Liver (tissue), 7 donors: ENCODE measurements at regions not wholly inside any gene's neighbourhood (a gene's known extent, or its start where the extent isn't known, plus 50 kb on each side); places are given as distances from the start of the nearest gene placed in this dataset.

ENCODE experiments used
- DNase-seq: peaks from one replicate; pipeline ENCODE4 v3.0.0-alpha.2; 2017; ENCODE audit warnings: low spot score
- H3K27ac ChIP-seq, 2 donors: one replicate each; pipeline ENCODE4 v1.7.0; 2013; ENCODE audit warnings: inconsistent platforms in 2 of 2, low read length in 2 of 2, control low read depth in 1 of 2, low read depth in 1 of 2, mild to moderate bottlenecking in 1 of 2
- H3K27me3 ChIP-seq, 4 donors: one replicate each; pipeline versions ENCODE4 v1.6.1 to v1.7.0; 2013; ENCODE audit warnings: low read length in 3 of 4, inconsistent platforms in 1 of 4, mild to moderate bottlenecking in 1 of 4, moderate library complexity in 1 of 4; ENCODE audit not compliant: control insufficient read depth in 4 of 4, insufficient read depth in 4 of 4
- H3K36me3 ChIP-seq, 4 donors: one replicate each; pipeline versions ENCODE4 v1.6.1 to v1.7.0; 2013; ENCODE audit warnings: low read length in 3 of 4, mild to moderate bottlenecking in 3 of 4, low read depth in 1 of 4, moderate library complexity in 1 of 4; ENCODE audit not compliant: control insufficient read depth in 4 of 4, insufficient read depth in 3 of 4
- H3K4me1 ChIP-seq, 4 donors: one replicate each; pipeline versions ENCODE4 v1.6.1 to v1.7.0; 2013; ENCODE audit warnings: low read length in 3 of 4, mild to moderate bottlenecking in 3 of 4, moderate library complexity in 1 of 4; ENCODE audit not compliant: control insufficient read depth in 4 of 4, insufficient read depth in 4 of 4
- H3K4me3 ChIP-seq, 3 donors: one replicate each; pipeline versions ENCODE4 v1.6.1 to v1.7.0; 2013; ENCODE audit warnings: low read length in 3 of 3, control low read depth in 1 of 3, low read depth in 1 of 3, mild to moderate bottlenecking in 1 of 3
- H3K9ac ChIP-seq, 2 donors: one replicate each; pipeline ENCODE4 v1.7.0; 2013; ENCODE audit warnings: low read length in 2 of 2, mild to moderate bottlenecking in 2 of 2, moderate library complexity in 2 of 2, control low read depth in 1 of 2, low read depth in 1 of 2
- H3K9me3 ChIP-seq, 4 donors: one replicate each; pipeline versions ENCODE4 v1.6.1 to v1.7.0; 2013; ENCODE audit warnings: low read length in 3 of 4; ENCODE audit not compliant: control insufficient read depth in 4 of 4
- ATF3 ChIP-seq: IDR thresholded peaks from 2 replicates; pipeline ENCODE4 v1.6.1; 2016; ENCODE audit warnings: antibody characterized with exemption
- EGR1 ChIP-seq, 2 donors: IDR thresholded peaks; 2 replicates each; pipeline ENCODE4 v1.6.1; 2016 to 2018; ENCODE audit warnings: antibody characterized with exemption in 2 of 2, low read depth in 2 of 2
- FOXA1 ChIP-seq: IDR thresholded peaks from 2 replicates; pipeline ENCODE4 v1.6.1; 2016; ENCODE audit warnings: antibody characterized with exemption
- FOXA2 ChIP-seq: IDR thresholded peaks from 2 replicates; pipeline ENCODE4 v1.6.1; 2016; ENCODE audit warnings: antibody characterized with exemption
- GABPA ChIP-seq, 2 donors: IDR thresholded peaks in 1 of 2; conservative IDR thresholded peaks in 1 of 2; 2 replicates each; pipeline ENCODE4 v1.6.1; 2016; ENCODE audit warnings: antibody characterized with exemption in 2 of 2, mild to moderate bottlenecking in 1 of 2, moderate library complexity in 1 of 2
- HNF4A ChIP-seq, 2 donors: conservative IDR thresholded peaks; 2 replicates each; pipeline ENCODE4 v1.6.1; 2016; ENCODE audit warnings: antibody characterized with exemption in 2 of 2, mild to moderate bottlenecking in 2 of 2
- HNF4G ChIP-seq: IDR thresholded peaks from 2 replicates; pipeline ENCODE4 v1.6.1; 2016; ENCODE audit warnings: antibody characterized with exemption
- NR2F2 ChIP-seq: IDR thresholded peaks from 2 replicates; pipeline ENCODE4 v1.6.1; 2016; ENCODE audit warnings: antibody characterized with exemption
- RAD21 ChIP-seq, 2 donors: IDR thresholded peaks; 2 replicates each; pipeline ENCODE4 v1.6.1; 2016; ENCODE audit warnings: antibody characterized with exemption in 2 of 2, mild to moderate bottlenecking in 2 of 2
- RXRA ChIP-seq, 2 donors: IDR thresholded peaks; 2 replicates each; pipeline ENCODE4 v1.6.1; 2017 to 2018; ENCODE audit warnings: antibody characterized with exemption in 2 of 2, mild to moderate bottlenecking in 1 of 2
- SP1 ChIP-seq: IDR thresholded peaks from 2 replicates; pipeline ENCODE4 v1.6.1; 2018; ENCODE audit warnings: antibody characterized with exemption, mild to moderate bottlenecking
- TAF1 ChIP-seq: conservative IDR thresholded peaks from 2 replicates; pipeline ENCODE4 v1.6.1; 2016; ENCODE audit warnings: antibody characterized with exemption, mild to moderate bottlenecking
- WGBS: extraction: QIAGEN DNeasy Blood & Tissue Kit; methylation state at CpG from one replicate; pipeline ENCODE4 v1.1.7; 2013; 5-methylcytosine and 5-hydroxymethylcytosine counted together
- TF ChIP-seq, protein P1 (sequence below): IDR thresholded peaks from 2 replicates; pipeline ENCODE4 v1.6.1; 2016; ENCODE audit warnings: antibody characterized with exemption, mild to moderate bottlenecking
- TF ChIP-seq, protein P2 (sequence below): IDR thresholded peaks from 2 replicates; pipeline ENCODE4 v1.6.1; 2016; ENCODE audit warnings: antibody characterized with exemption
- TF ChIP-seq, protein P3 (sequence below): IDR thresholded peaks from 2 replicates; pipeline ENCODE4 v1.6.1; 2016; ENCODE audit warnings: antibody characterized with exemption
- donor health status: healthy.
- donor health status: healthy.
- donor health status: healthy.
- donor health status: healthy.

- TF ChIP-seq, protein P1, sequence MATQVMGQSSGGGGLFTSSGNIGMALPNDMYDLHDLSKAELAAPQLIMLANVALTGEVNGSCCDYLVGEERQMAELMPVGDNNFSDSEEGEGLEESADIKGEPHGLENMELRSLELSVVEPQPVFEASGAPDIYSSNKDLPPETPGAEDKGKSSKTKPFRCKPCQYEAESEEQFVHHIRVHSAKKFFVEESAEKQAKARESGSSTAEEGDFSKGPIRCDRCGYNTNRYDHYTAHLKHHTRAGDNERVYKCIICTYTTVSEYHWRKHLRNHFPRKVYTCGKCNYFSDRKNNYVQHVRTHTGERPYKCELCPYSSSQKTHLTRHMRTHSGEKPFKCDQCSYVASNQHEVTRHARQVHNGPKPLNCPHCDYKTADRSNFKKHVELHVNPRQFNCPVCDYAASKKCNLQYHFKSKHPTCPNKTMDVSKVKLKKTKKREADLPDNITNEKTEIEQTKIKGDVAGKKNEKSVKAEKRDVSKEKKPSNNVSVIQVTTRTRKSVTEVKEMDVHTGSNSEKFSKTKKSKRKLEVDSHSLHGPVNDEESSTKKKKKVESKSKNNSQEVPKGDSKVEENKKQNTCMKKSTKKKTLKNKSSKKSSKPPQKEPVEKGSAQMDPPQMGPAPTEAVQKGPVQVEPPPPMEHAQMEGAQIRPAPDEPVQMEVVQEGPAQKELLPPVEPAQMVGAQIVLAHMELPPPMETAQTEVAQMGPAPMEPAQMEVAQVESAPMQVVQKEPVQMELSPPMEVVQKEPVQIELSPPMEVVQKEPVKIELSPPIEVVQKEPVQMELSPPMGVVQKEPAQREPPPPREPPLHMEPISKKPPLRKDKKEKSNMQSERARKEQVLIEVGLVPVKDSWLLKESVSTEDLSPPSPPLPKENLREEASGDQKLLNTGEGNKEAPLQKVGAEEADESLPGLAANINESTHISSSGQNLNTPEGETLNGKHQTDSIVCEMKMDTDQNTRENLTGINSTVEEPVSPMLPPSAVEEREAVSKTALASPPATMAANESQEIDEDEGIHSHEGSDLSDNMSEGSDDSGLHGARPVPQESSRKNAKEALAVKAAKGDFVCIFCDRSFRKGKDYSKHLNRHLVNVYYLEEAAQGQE, result no peak
- TF ChIP-seq HNF4A (conservative IDR thresholded peaks at IDR 0.05) (no peak), TAF1 (no peak), SP1 (no peak), FOXA1 (no peak)
- TF ChIP-seq, protein P2, sequence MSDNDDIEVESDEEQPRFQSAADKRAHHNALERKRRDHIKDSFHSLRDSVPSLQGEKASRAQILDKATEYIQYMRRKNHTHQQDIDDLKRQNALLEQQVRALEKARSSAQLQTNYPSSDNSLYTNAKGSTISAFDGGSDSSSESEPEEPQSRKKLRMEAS, result no peak
Observed at GRCh38 chr13:106187501-106188095, 347.9 kb downstream of the EFNB2 start (continued).

GRCh38 chr13:106187101-106187500 is 348.4 kb downstream of the EFNB2 start:
- H3K27me3 ChIP-seq, result no peaks in the 10 kb centered on the region
- WGBS, result 73% methylated on average over 1 of the region's 1 CpG
- H3K36me3 ChIP-seq, result no peaks in the 10 kb centered on the region
- H3K9ac ChIP-seq, result no peak overlapping the region
- H3K4me1 ChIP-seq, result no peaks in the 10 kb centered on the region
- no peak for TF ChIP-seq TAF1
- no peak for TF ChIP-seq FOXA2
- TF ChIP-seq, protein P3, sequence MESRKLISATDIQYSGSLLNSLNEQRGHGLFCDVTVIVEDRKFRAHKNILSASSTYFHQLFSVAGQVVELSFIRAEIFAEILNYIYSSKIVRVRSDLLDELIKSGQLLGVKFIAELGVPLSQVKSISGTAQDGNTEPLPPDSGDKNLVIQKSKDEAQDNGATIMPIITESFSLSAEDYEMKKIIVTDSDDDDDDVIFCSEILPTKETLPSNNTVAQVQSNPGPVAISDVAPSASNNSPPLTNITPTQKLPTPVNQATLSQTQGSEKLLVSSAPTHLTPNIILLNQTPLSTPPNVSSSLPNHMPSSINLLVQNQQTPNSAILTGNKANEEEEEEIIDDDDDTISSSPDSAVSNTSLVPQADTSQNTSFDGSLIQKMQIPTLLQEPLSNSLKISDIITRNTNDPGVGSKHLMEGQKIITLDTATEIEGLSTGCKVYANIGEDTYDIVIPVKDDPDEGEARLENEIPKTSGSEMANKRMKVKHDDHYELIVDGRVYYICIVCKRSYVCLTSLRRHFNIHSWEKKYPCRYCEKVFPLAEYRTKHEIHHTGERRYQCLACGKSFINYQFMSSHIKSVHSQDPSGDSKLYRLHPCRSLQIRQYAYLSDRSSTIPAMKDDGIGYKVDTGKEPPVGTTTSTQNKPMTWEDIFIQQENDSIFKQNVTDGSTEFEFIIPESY, result no peak
- no peak for TF ChIP-seq RAD21 (IDR thresholded peaks at IDR 0.05)
- no peak for TF ChIP-seq RXRA (IDR thresholded peaks at IDR 0.05)
- no peak for TF ChIP-seq HNF4A (conservative IDR thresholded peaks at IDR 0.05)
- TF ChIP-seq FOXA1, result no peak
- TF ChIP-seq HNF4G, result no peak
- no peak for TF ChIP-seq ATF3
- no peak for TF ChIP-seq GABPA (IDR thresholded peaks at IDR 0.05 in 1 of 2, conservative IDR thresholded peaks at IDR 0.05 in 1 of 2)
- TF ChIP-seq NR2F2, result no peak
- TF ChIP-seq, protein P1, result no peak
- TF ChIP-seq EGR1 (IDR thresholded peaks at IDR 0.05; ENCODE audit: low read depth in 2 of 2), result no peak
- H3K4me3 ChIP-seq, result no peak overlapping the region
- no peak for DNase-seq
- no peaks in the 10 kb centered on the region for H3K9me3 ChIP-seq
- no peak overlapping the region for H3K27ac ChIP-seq
